ENCODE measurements at regions not wholly inside any gene's neighbourhood (a gene's known extent, or its start where the extent isn't known, plus 50 kb on each side); places are given as distances from the start of the nearest gene placed in this dataset.

DNA sequence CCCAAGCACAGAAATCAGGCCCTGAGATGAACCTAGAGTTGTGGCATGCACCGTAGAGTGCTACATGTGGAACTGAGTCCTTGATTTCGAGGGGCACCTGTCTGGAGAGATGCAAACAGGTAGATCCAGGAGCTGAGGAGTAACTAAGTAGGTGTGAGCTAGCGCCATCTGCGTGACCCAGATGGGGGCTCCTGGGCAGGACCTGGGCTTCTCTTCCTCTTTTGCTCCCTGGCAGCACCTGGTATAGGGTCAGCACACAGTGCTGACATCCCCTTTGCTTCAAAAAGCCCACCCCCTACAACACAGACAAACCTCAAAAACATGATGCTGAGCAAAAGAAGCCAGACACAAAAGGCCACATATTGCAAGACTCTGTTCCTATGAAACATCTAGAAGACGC lies 65.8 kb downstream of the PITPNM2 start:
- no peak overlapping the region for H3K9ac ChIP-seq (ENCODE audit: insufficient read depth, low read length, poor library complexity, severe bottlenecking)
- H3K27ac ChIP-seq (ENCODE audit: low read depth in 1 of 2, low read length in 2 of 2): no peak overlapping the region
- Mint-ChIP-seq H3K27ac (no peak overlapping the region), H3K9me3 (peaks cover 0 to 2% (median 0%) of the 10 kb centered on the region in 7 donors), H3K4me3 (no peak overlapping the region), H3K27me3 (ENCODE audit: low read depth in 3 of 3) (peaks cover 2 to 4% (median 3%) of the 10 kb centered on the region in 3 donors), H3K36me3 (no peaks in the 10 kb centered on the region), H3K4me1 (peaks cover 46% of the 10 kb centered on the region)
- no peaks in the 10 kb centered on the region for H3K36me3 ChIP-seq (replicated peaks in 1 of 2; ENCODE audit: control insufficient read depth in 1 of 2, insufficient read depth in 2 of 2, low read length in 2 of 2)
- H3K4me2 ChIP-seq (replicated peaks; ENCODE audit: extremely low read depth, low read length, poor library complexity, severe bottlenecking): no peak overlapping the region
- H3K4me1 ChIP-seq (ENCODE audit: control insufficient read depth in 1 of 2, insufficient read depth in 2 of 2, low read length in 2 of 2): peaks cover 29 to 43% of the 10 kb centered on the region in 2 donors
- intact Hi-C loops (cut with micrococcal nuclease): loop anchor here in 1 of 2 donors (5.0 kb wide), 1 partner anchor 67 kb away; the partner anchor contains the start of gene PITPNM2
- DNase-seq: no peak
- H3K27me3 ChIP-seq (ENCODE audit: control insufficient read depth in 2 of 2, insufficient read depth in 2 of 2, low read length in 2 of 2): no peaks in the 10 kb centered on the region
- 86% methylated on average over 5 of the region's 5 CpGs for WGBS (ENCODE audit: insufficient coverage)
- no peaks in the 10 kb centered on the region for H3K9me3 ChIP-seq (replicated peaks in 1 of 2; ENCODE audit: control insufficient read depth in 1 of 2, insufficient read depth in 1 of 2, low read length in 2 of 2)
- TF ChIP-seq, protein P1, sequence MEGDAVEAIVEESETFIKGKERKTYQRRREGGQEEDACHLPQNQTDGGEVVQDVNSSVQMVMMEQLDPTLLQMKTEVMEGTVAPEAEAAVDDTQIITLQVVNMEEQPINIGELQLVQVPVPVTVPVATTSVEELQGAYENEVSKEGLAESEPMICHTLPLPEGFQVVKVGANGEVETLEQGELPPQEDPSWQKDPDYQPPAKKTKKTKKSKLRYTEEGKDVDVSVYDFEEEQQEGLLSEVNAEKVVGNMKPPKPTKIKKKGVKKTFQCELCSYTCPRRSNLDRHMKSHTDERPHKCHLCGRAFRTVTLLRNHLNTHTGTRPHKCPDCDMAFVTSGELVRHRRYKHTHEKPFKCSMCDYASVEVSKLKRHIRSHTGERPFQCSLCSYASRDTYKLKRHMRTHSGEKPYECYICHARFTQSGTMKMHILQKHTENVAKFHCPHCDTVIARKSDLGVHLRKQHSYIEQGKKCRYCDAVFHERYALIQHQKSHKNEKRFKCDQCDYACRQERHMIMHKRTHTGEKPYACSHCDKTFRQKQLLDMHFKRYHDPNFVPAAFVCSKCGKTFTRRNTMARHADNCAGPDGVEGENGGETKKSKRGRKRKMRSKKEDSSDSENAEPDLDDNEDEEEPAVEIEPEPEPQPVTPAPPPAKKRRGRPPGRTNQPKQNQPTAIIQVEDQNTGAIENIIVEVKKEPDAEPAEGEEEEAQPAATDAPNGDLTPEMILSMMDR (IDR thresholded peaks at IDR 0.05): no peak
- no peak overlapping the region for H2AFZ ChIP-seq (ENCODE audit: insufficient read depth, low read depth, low read length, poor library complexity, severe bottlenecking)
- no peaks in the 10 kb centered on the region for H3K79me2 ChIP-seq (ENCODE audit: insufficient read depth, low read length)
- no peak overlapping the region for H3K4me3 ChIP-seq (replicated peaks in 1 of 3; ENCODE audit: low read depth in 2 of 3, low read length in 3 of 3)
- H4K20me1 ChIP-seq (ENCODE audit: insufficient read depth, low read length): no peaks in the 10 kb centered on the region

DNA sequence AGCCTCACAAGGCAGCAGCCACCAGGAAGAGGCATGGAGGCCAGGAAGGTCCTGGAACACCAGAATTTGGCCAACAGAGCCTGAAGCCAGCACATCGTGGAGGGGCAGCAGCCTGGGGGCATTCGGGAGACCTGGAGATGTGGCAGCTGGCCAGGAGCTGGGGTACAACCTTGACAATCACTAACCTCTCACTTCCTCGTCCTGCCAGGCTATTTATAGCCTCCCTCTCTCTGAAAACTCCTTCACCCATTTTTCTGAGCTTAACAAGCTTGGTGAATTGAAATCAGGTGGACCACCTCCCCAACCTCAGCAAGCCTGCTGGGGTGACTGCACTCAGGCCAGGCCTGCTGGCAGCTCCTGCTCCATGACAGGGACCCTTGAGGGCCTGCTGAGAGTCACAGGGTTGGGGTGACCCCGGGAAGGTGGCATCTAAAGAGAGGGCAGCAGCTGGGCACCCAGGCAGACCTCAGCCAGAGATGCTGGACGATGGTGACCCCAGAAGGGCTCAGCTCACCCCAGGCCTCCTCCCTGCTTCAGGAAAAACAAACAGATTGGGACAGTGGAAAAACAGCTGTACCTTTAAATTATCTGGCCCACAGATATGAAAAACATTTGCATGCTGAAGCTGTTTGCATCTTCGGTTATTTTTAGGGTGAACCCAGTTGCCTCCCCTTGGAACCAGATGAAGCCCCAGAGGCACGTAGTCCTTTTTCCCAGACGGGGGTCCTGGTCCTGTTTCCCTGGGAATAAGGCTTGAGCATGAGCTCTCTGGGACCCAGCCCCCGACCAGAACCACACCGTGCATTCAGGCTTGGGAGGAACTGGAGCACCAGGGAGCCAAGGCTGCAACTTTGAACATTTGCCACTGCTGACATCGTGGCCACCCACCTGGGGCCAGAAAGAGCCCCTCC lies 67.0 kb downstream of the PITPNM2 start:
- Mint-ChIP-seq H3K27me3 (ENCODE audit: low read depth in 3 of 3) (peaks cover 2 to 4% (median 3%) of the 10 kb centered on the region in 3 donors), H3K4me1 (peaks cover 34% of the 10 kb centered on the region), H3K27ac (no peak overlapping the region), H3K9me3 (no peaks in the 10 kb centered on the region), H3K4me3 (peak overlapping the region in 1 of 2 donors; percentile 30), H3K36me3 (no peaks in the 10 kb centered on the region)
- Histone ChIP-seq H2AFZ (ENCODE audit: insufficient read depth, low read depth, low read length, poor library complexity, severe bottlenecking) (no peak overlapping the region), H3K9ac (ENCODE audit: insufficient read depth, low read length, poor library complexity, severe bottlenecking) (no peak overlapping the region), H3K79me2 (ENCODE audit: insufficient read depth, low read length) (no peaks in the 10 kb centered on the region), H3K4me3 (replicated peaks in 1 of 3; ENCODE audit: low read depth in 2 of 3, low read length in 3 of 3) (no peak overlapping the region), H4K20me1 (ENCODE audit: insufficient read depth, low read length) (no peaks in the 10 kb centered on the region), H3K4me1 (ENCODE audit: control insufficient read depth in 1 of 2, insufficient read depth in 2 of 2, low read length in 2 of 2) (peaks cover 17 to 32% of the 10 kb centered on the region in 2 donors), H3K9me3 (replicated peaks in 1 of 2; ENCODE audit: control insufficient read depth in 1 of 2, insufficient read depth in 1 of 2, low read length in 2 of 2) (no peaks in the 10 kb centered on the region), H3K27ac (ENCODE audit: low read depth in 1 of 2, low read length in 2 of 2) (no peak overlapping the region), H3K36me3 (replicated peaks in 1 of 2; ENCODE audit: control insufficient read depth in 1 of 2, insufficient read depth in 2 of 2, low read length in 2 of 2) (no peaks in the 10 kb centered on the region), H3K27me3 (ENCODE audit: control insufficient read depth in 2 of 2, insufficient read depth in 2 of 2, low read length in 2 of 2) (no peaks in the 10 kb centered on the region), H3K4me2 (replicated peaks; ENCODE audit: extremely low read depth, low read length, poor library complexity, severe bottlenecking) (no peak overlapping the region)
- no peak for DNase-seq
- intact Hi-C loops (cut with micrococcal nuclease): no loop called here
- TF ChIP-seq, protein P1 (IDR thresholded peaks at IDR 0.05): no peak
- WGBS (ENCODE audit: insufficient coverage): 75% methylated on average over 11 of the region's 11 CpGs
